OCI-LY3 (cell line): ENCODE measurements at regions not wholly inside any gene's neighbourhood (a gene's known extent, or its start where the extent isn't known, plus 50 kb on each side); places are given as distances from the start of the nearest gene placed in this dataset.

Experiments used
- EZH2phosphoT487 ChIP-seq: fragments of 200-600 bp; shearing (Covaris generic); IDR thresholded peaks from 2 replicates; pipeline ENCODE4 v1.6.1; 2018; ENCODE audit warnings: antibody characterized with exemption, mixed run types, low read depth
- TF ChIP-seq, protein P1 (sequence below): fragments of 200-600, 300-600 bp; sonication (generic); IDR thresholded peaks from 2 replicates; pipeline ENCODE4 v1.5.1; 2014; ENCODE audit warnings: antibody characterized with exemption, low read length, low read depth

DNA sequence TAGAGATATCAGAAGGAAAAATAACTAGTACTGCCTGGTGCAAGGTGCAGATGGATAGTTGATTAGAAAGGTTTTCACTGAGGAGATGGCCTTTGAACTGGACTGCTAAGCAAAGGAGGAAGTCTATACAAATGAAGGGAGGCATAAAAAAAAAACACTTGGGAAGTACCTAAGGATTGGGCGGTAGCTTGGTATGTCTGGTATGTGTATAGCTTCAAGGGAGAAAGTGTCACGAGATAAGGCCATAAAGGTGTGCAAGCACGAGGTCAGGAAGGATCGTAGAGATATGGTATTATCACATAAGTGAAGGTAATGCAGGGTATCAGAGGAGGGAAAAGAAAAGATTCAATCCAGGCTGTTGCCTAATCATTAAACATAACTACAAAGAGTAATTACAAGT lies 517.2 kb upstream of the TSPY4 start:
- TF ChIP-seq, protein P1, sequence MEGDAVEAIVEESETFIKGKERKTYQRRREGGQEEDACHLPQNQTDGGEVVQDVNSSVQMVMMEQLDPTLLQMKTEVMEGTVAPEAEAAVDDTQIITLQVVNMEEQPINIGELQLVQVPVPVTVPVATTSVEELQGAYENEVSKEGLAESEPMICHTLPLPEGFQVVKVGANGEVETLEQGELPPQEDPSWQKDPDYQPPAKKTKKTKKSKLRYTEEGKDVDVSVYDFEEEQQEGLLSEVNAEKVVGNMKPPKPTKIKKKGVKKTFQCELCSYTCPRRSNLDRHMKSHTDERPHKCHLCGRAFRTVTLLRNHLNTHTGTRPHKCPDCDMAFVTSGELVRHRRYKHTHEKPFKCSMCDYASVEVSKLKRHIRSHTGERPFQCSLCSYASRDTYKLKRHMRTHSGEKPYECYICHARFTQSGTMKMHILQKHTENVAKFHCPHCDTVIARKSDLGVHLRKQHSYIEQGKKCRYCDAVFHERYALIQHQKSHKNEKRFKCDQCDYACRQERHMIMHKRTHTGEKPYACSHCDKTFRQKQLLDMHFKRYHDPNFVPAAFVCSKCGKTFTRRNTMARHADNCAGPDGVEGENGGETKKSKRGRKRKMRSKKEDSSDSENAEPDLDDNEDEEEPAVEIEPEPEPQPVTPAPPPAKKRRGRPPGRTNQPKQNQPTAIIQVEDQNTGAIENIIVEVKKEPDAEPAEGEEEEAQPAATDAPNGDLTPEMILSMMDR = no peak
- no peak for TF ChIP-seq EZH2phosphoT487
